NCI-H345 (cell line): ENCODE measurements at regions not wholly inside any gene's neighbourhood (a gene's known extent, or its start where the extent isn't known, plus 50 kb on each side); places are given as distances from the start of the nearest gene placed in this dataset.

Experiments
- DNase-seq: peaks from one replicate; lab custom pipeline; 2025; lab: John Stamatoyannopoulos, UW

GRCh38 chr16:87252269-87252970 lies 64.8 kb downstream of the C16orf95 start:
- no peak for DNase-seq
